ENCODE measurements at regions not wholly inside any gene's neighbourhood (a gene's known extent, or its start where the extent isn't known, plus 50 kb on each side); places are given as distances from the start of the nearest gene placed in this dataset.

GRCh38 chr9:20078246-20078645 lies 289.4 kb upstream of the SLC24A2 start:
- no peak for DNase-seq (ENCODE audit: low spot score)
- intact Hi-C loops (cut with DNase I), result no loop called here

GRCh38 chr9:20074291-20074690 lies 285.5 kb upstream of the SLC24A2 start:
- intact Hi-C loops (cut with DNase I), result no loop called here

GRCh38 chr9:20070336-20070735 lies 281.5 kb upstream of the SLC24A2 start:
- DNase-seq (ENCODE audit: low spot score), result no peak
- intact Hi-C loops (cut with DNase I), result no loop called here

More at GRCh38 chr9:20074291-20074690, 285.5 kb upstream of the SLC24A2 start:
- DNase-seq (ENCODE audit: low spot score), result no peak

GRCh38 chr9:20065796-20066700 lies 277.2 kb upstream of the SLC24A2 start:
- intact Hi-C loops (cut with DNase I), result no loop called here
- no peak for DNase-seq (ENCODE audit: low spot score)

GRCh38 chr9:20065046-20065445 lies 276.2 kb upstream of the SLC24A2 start:
- intact Hi-C loops (cut with DNase I), result no loop called here
- DNase-seq (ENCODE audit: low spot score), result no peak

GRCh38 chr9:20054734-20055133 lies 265.9 kb upstream of the SLC24A2 start:
- DNase-seq (ENCODE audit: low spot score), result no peak
- intact Hi-C loops (cut with DNase I), result no loop called here

GRCh38 chr9:20048985-20049384 lies 260.1 kb upstream of the SLC24A2 start:
- DNase-seq (ENCODE audit: low spot score), result no peak
- intact Hi-C loops (cut with DNase I), result no loop called here

- no peak for DNase-seq (ENCODE audit: low spot score)
- intact Hi-C loops (cut with DNase I), result no loop called here
Observed at GRCh38 chr9:20048437-20048836, 259.6 kb upstream of the SLC24A2 start.

GRCh38 chr9:20044686-20045085 lies 255.8 kb upstream of the SLC24A2 start:
- intact Hi-C loops (cut with DNase I), result no loop called here
- no peak for DNase-seq (ENCODE audit: low spot score)

GRCh38 chr9:20043461-20043860 lies 254.6 kb upstream of the SLC24A2 start:
- intact Hi-C loops (cut with DNase I), result no loop called here
- no peak for DNase-seq (ENCODE audit: low spot score)

- no peak for DNase-seq (ENCODE audit: low spot score)
- intact Hi-C loops (cut with DNase I), result no loop called here
Observed at GRCh38 chr9:20043035-20043434, 254.2 kb upstream of the SLC24A2 start.

GRCh38 chr9:20042128-20042711 lies 253.4 kb upstream of the SLC24A2 start:
- DNase-seq (ENCODE audit: low spot score), result no peak
- intact Hi-C loops (cut with DNase I), result no loop called here

- intact Hi-C loops (cut with DNase I), result no loop called here
- no peak for DNase-seq (ENCODE audit: low spot score)
Observed at GRCh38 chr9:20041697-20042081, 252.9 kb upstream of the SLC24A2 start.

GRCh38 chr9:20040991-20041696 lies 252.3 kb upstream of the SLC24A2 start:
- intact Hi-C loops (cut with DNase I), result no loop called here
- no peak for DNase-seq (ENCODE audit: low spot score)

- intact Hi-C loops (cut with DNase I), result no loop called here
- no peak for DNase-seq (ENCODE audit: low spot score)
Observed at GRCh38 chr9:20037699-20038098, 248.9 kb upstream of the SLC24A2 start.

- intact Hi-C loops (cut with DNase I), result no loop called here
- DNase-seq (ENCODE audit: low spot score), result no peak
Observed at GRCh38 chr9:20033511-20033910, 244.7 kb upstream of the SLC24A2 start.

- intact Hi-C loops (cut with DNase I), result no loop called here
- no peak for DNase-seq (ENCODE audit: low spot score)
Observed at GRCh38 chr9:20032413-20033006, 243.7 kb upstream of the SLC24A2 start.

- intact Hi-C loops (cut with DNase I), result no loop called here
- DNase-seq (ENCODE audit: low spot score), result no peak
Observed at GRCh38 chr9:20031836-20032235, 243.0 kb upstream of the SLC24A2 start.

GRCh38 chr9:20030671-20031070 lies 241.8 kb upstream of the SLC24A2 start:
- no peak for DNase-seq (ENCODE audit: low spot score)
- intact Hi-C loops (cut with DNase I), result no loop called here

GRCh38 chr9:20030221-20030620 lies 241.4 kb upstream of the SLC24A2 start:
- no peak for DNase-seq (ENCODE audit: low spot score)
- intact Hi-C loops (cut with DNase I), result no loop called here

All from posterior vena cava (tissue), 2 donors.